Endothelial cell of umbilical vein (primary cell): ENCODE measurements at regions not wholly inside any gene's neighbourhood (a gene's known extent, or its start where the extent isn't known, plus 50 kb on each side); places are given as distances from the start of the nearest gene placed in this dataset.

Experiments
- BruUV-seq: library from RNA; stranded (reverse); fragments of 400-500 nt; replicated peaks from 2 replicates; lab custom pipeline; 2021; lab: Mats Ljungman, UMichigan
- CTCF ChIA-PET: fragments of 300-600, 350-600 bp; sonication (Branson Sonifier 250); formaldehyde crosslinking; loops from one replicate; lab custom pipeline; 2021; ENCODE audit warnings: antibody characterized with exemption, inconsistent platforms; lab: Charles Lee
- POLR2A ChIA-PET: fragments of 300-600, 350-600 bp; sonication (Branson Sonifier 250); formaldehyde crosslinking; loops from one replicate; lab custom pipeline; 2021; ENCODE audit warnings: antibody characterized with exemption, inconsistent platforms; lab: Charles Lee
- DNase-seq: peaks from one replicate; pipeline ENCODE4 v3.0.0-alpha.2; 2011; ENCODE audit warnings: low read depth, low spot score
- FAIRE-seq: peaks from 2 replicates; lab custom pipeline; 2011; peaks lifted over from hg19 to GRCh38; lab: Jason Lieb, UNC
- H2AFZ ChIP-seq: 2 replicates; pipeline ENCODE4 v1.6.0; 2012; ENCODE audit warnings: low read depth, low read length, control low read depth, inconsistent platforms
- H3K27ac ChIP-seq: 2 replicates; pipeline ENCODE4 v1.5.1; 2011; ENCODE audit warnings: low read depth, mild to moderate bottlenecking, control low read depth, low read length, moderate library complexity; ENCODE audit not compliant: insufficient read depth
- H3K27me3 ChIP-seq, 2 experiments: 2 replicates each; pipeline versions ENCODE4 v1.6.0 to v1.6.1; 2011; ENCODE audit warnings: low read length in 2 of 2, mixed read lengths in 1 of 2; ENCODE audit not compliant: control insufficient read depth in 2 of 2, insufficient read depth in 2 of 2
- H3K36me3 ChIP-seq, 2 experiments: 2 replicates in 1 of 2; 3 replicates in 1 of 2; pipeline ENCODE4 v1.5.1; 2011; ENCODE audit warnings: low read length in 2 of 2, mild to moderate bottlenecking in 1 of 2, moderate library complexity in 1 of 2; ENCODE audit not compliant: control insufficient read depth in 2 of 2, insufficient read depth in 2 of 2; ENCODE audit errors: extremely low read depth in 1 of 2
- H3K4me1 ChIP-seq: 3 replicates; pipeline ENCODE4 v1.5.1; 2011; ENCODE audit warnings: mild to moderate bottlenecking, low read length; ENCODE audit not compliant: control insufficient read depth, insufficient read depth; ENCODE audit errors: extremely low read depth
- H3K4me2 ChIP-seq: 2 replicates; pipeline ENCODE4 v1.6.1; 2011; ENCODE audit warnings: low read length, control low read depth, mixed read lengths; ENCODE audit not compliant: insufficient read depth
- H3K4me3 ChIP-seq, 3 experiments: fragments of 200-600 bp in 1 of 3; sonication (generic), shearing (Covaris generic) in 1 of 3; replicated peaks in 1 of 3; 2 replicates each; pipeline ENCODE4 v1.5.1; 2011 to 2016; ENCODE audit warnings: control low read depth in 3 of 3, low read length in 3 of 3, mild to moderate bottlenecking in 2 of 3, inconsistent platforms in 1 of 3, low read depth in 1 of 3, moderate library complexity in 1 of 3; ENCODE audit not compliant: insufficient read depth in 1 of 3
- H3K79me2 ChIP-seq: 2 replicates; pipeline ENCODE4 v1.6.0; 2012; ENCODE audit warnings: low read length, inconsistent platforms; ENCODE audit not compliant: control insufficient read depth, insufficient read depth
- H3K9ac ChIP-seq: replicated peaks from 2 replicates; pipeline ENCODE3; 2011; ENCODE audit warnings: low read length, control low read depth; ENCODE audit not compliant: insufficient read depth; ENCODE audit errors: extremely low read depth
- H3K9me1 ChIP-seq: replicated peaks from 3 replicates; pipeline ENCODE4 v1.6.0; 2011; ENCODE audit warnings: mild to moderate bottlenecking, low read length; ENCODE audit not compliant: control insufficient read depth, insufficient read depth; ENCODE audit errors: extremely low read depth
- H3K9me3 ChIP-seq: replicated peaks from 2 replicates; pipeline ENCODE4 v1.5.1; 2012; ENCODE audit warnings: low read length, inconsistent platforms; ENCODE audit not compliant: control insufficient read depth, insufficient read depth
- H4K20me1 ChIP-seq: replicated peaks from 2 replicates; pipeline ENCODE3; 2011; ENCODE audit warnings: mild to moderate bottlenecking, low read length; ENCODE audit not compliant: control insufficient read depth, insufficient read depth; ENCODE audit errors: extremely low read depth
- CTCF ChIP-seq, 2 donors: IDR thresholded peaks; 1 replicate in 1 of 2; 2 replicates in 1 of 2; pipeline ENCODE4 v1.5.1; 2011; ENCODE audit warnings: low read length in 2 of 2, mild to moderate bottlenecking in 2 of 2, moderate library complexity in 2 of 2, control low read depth in 1 of 2, inconsistent platforms in 1 of 2, low read depth in 1 of 2; ENCODE audit not compliant: insufficient read depth in 1 of 2; ENCODE audit errors: extremely low read depth in 1 of 2
- EZH2 ChIP-seq: IDR thresholded peaks from 2 replicates; pipeline ENCODE4 v1.6.1; 2012; ENCODE audit warnings: borderline replicate concordance, low read depth, mild to moderate bottlenecking, moderate library complexity, low read length, inconsistent platforms; ENCODE audit not compliant: severe bottlenecking
- FOS ChIP-seq: IDR thresholded peaks from 2 replicates; pipeline ENCODE4 v1.6.1; 2011; ENCODE audit warnings: mild to moderate bottlenecking, low read length, moderate library complexity, borderline replicate concordance; ENCODE audit not compliant: insufficient read depth
- GATA2 ChIP-seq: IDR thresholded peaks from 2 replicates; pipeline ENCODE4 v1.7.0; 2011; ENCODE audit warnings: low read depth, mild to moderate bottlenecking, moderate library complexity, mixed read lengths, low read length; ENCODE audit not compliant: insufficient read length, insufficient read depth
- JUN ChIP-seq: IDR thresholded peaks from 2 replicates; pipeline ENCODE4 v1.6.1; 2011; ENCODE audit warnings: borderline replicate concordance, low read depth; ENCODE audit not compliant: insufficient read length, insufficient read depth
- MAX ChIP-seq: IDR thresholded peaks from 2 replicates; pipeline ENCODE4 v1.6.1; 2011; ENCODE audit not compliant: insufficient read depth, insufficient read length
- MYC ChIP-seq: IDR thresholded peaks from one replicate; pipeline ENCODE4 v1.6.1; 2011; ENCODE audit warnings: mild to moderate bottlenecking, low read depth, low read length
- POLR2A ChIP-seq: IDR thresholded peaks from 2 replicates; pipeline ENCODE4 v1.6.1; 2012; ENCODE audit warnings: low read depth, mild to moderate bottlenecking, control low read depth, low read length
- POLR2AphosphoS5 ChIP-seq: IDR thresholded peaks from 2 replicates; pipeline ENCODE4 v1.6.1; 2012; ENCODE audit warnings: low read depth, mild to moderate bottlenecking, control low read depth, low read length, moderate library complexity; ENCODE audit not compliant: insufficient read depth
- dilution Hi-C: fragments of 300-500 bp; cut with MboI; formaldehyde crosslinking; loops from one replicate; pipeline ENCODE4 v1.15.0; 2019; ENCODE audit warnings: low sequenced_read_pairs; ENCODE audit not compliant: extremely low pct_ligation_motif_present
- intact Hi-C: fragments of 100-400 bp; cut with micrococcal nuclease; formaldehyde crosslinking; loops from one replicate; pipeline ENCODE4 v1.10.0; 2022

- Histone ChIP-seq H3K79me2 (no peaks in the 10 kb centered on the region), H3K9me3 (no peaks in the 10 kb centered on the region), H3K9ac (no peak overlapping the region), H3K4me2 (no peak overlapping the region), H3K36me3 (no peaks in the 10 kb centered on the region), H2AFZ (no peak overlapping the region), H3K27ac (no peak overlapping the region), H3K4me1 (no peaks in the 10 kb centered on the region), H4K20me1 (no peaks in the 10 kb centered on the region), H3K27me3 (no peaks in the 10 kb centered on the region), H3K9me1 (no peaks in the 10 kb centered on the region), H3K4me3 (no peak overlapping the region)
- intact Hi-C loops = loop anchor here (1.0 to 10.0 kb wide), 3 partner anchors 502 to 729 kb away; partner anchors contain the start of gene DIRAS2
- ChIA-PET CTCF (interaction anchor here (1.0 to 5.0 kb wide), 4 partner anchors 11 to 730 kb away, joined by 3 to 37 read pairs (median 9); no protein-coding TSS in a partner anchor), POLR2A (no interaction called here)
- FAIRE-seq (peak; percentile 37), DNase-seq (peak; percentile 31)
- BruUV-seq = no TSS peak
- dilution Hi-C loops = no loop called here
- TF ChIP-seq CTCF (IDR thresholded peaks at IDR 0.05; ENCODE audit: extremely low read depth in 1 of 2, insufficient read depth in 1 of 2, low read depth in 1 of 2, low read length in 2 of 2) = peak; percentile 21 to 26
- no peak for TF ChIP-seq JUN
Observed at GRCh38 chr9:90142580-90142979, 500.0 kb downstream of the DIRAS2 start.

- no peaks in the 10 kb centered on the region for H3K9me3 ChIP-seq
- no peaks in the 10 kb centered on the region for H3K9me1 ChIP-seq
- DNase-seq = no peak
- H3K4me2 ChIP-seq = no peak overlapping the region
- TF ChIP-seq JUN = no peak
- TF ChIP-seq POLR2AphosphoS5 = no peak
- no peak for TF ChIP-seq FOS
- TF ChIP-seq CTCF (IDR thresholded peaks at IDR 0.05; ENCODE audit: extremely low read depth in 1 of 2, insufficient read depth in 1 of 2, low read depth in 1 of 2, low read length in 2 of 2) = no peak
- TF ChIP-seq MAX = no peak
- no peak for TF ChIP-seq EZH2
- TF ChIP-seq GATA2 = no peak
- TF ChIP-seq POLR2A = no peak
- no peak for TF ChIP-seq MYC
- no peaks in the 10 kb centered on the region for H3K79me2 ChIP-seq
- no peaks in the 10 kb centered on the region for H3K4me1 ChIP-seq
- H4K20me1 ChIP-seq = no peaks in the 10 kb centered on the region
- H3K27me3 ChIP-seq = no peaks in the 10 kb centered on the region
- intact Hi-C loops (loop anchor here (5.0 to 10.0 kb wide), 2 partner anchors 497 to 1220 kb away; partner anchors contain the start of gene DIRAS2), dilution Hi-C loops (no loop called here)
- H3K27ac ChIP-seq = no peak overlapping the region
- no peak overlapping the region for H2AFZ ChIP-seq
- no peaks in the 10 kb centered on the region for H3K36me3 ChIP-seq
- no peak overlapping the region for H3K4me3 ChIP-seq
- H3K9ac ChIP-seq = no peak overlapping the region
- ChIA-PET CTCF (no interaction called here), POLR2A (no interaction called here)
- BruUV-seq = no TSS peak
- FAIRE-seq = no peak
Observed at GRCh38 chr9:90147426-90147825, 495.2 kb downstream of the DIRAS2 start.
